Breast epithelium (tissue), 3 donors: ENCODE measurements at regions not wholly inside any gene's neighbourhood (a gene's known extent, or its start where the extent isn't known, plus 50 kb on each side); places are given as distances from the start of the nearest gene placed in this dataset.

ENCODE experiments used
- CTCF ChIP-seq, 3 donors: fragments of 450-650 bp; IDR thresholded peaks; one replicate each; pipeline ENCODE4 v1.5.1; 2016 to 2017; ENCODE audit warnings: antibody characterized with exemption in 3 of 3, mild to moderate bottlenecking in 3 of 3, moderate library complexity in 3 of 3
- POLR2A ChIP-seq: fragments of 450-650 bp; IDR thresholded peaks from one replicate; pipeline ENCODE4 v1.6.1; 2016; ENCODE audit warnings: antibody characterized with exemption, mild to moderate bottlenecking, moderate library complexity
- POLR2AphosphoS5 ChIP-seq, 3 donors: sonication (generic); formaldehyde crosslinking; IDR thresholded peaks; one replicate each; pipeline ENCODE4 v1.6.1; 2017; ENCODE audit warnings: antibody characterized with exemption in 3 of 3

- no peak for TF ChIP-seq POLR2A
- no peak for TF ChIP-seq CTCF (IDR thresholded peaks at IDR 0.05)
- TF ChIP-seq POLR2AphosphoS5 (IDR thresholded peaks at IDR 0.05), result no peak
Measured at GRCh38 chr2:14340703-14341102, 291.8 kb upstream of the LRATD1 start.
